SK-N-SH treated with all-trans-retinoic acid at 6 μM for 48 hours (cell line): ENCODE measurements at regions not wholly inside any gene's neighbourhood (a gene's known extent, or its start where the extent isn't known, plus 50 kb on each side); places are given as distances from the start of the nearest gene placed in this dataset.

Source experiments
- ATAC-seq: fragments of 200-7000 bp; cut with Tn5 transposase; 3 replicates; pipeline ENCODE4 v1.9.1; 2020; ENCODE audit warnings: mild to moderate bottlenecking, moderate library complexity
- ARNTL ChIP-seq: fragments of 450-650 bp; formaldehyde crosslinking; IDR thresholded peaks from 2 replicates; pipeline ENCODE4 v1.5.0; 2020; ENCODE audit warnings: low read depth, mild to moderate bottlenecking, moderate library complexity, borderline replicate concordance
- BACH2 ChIP-seq: fragments of 250-450 bp; sonication (Bioruptor Pico); IDR thresholded peaks from 2 replicates; pipeline ENCODE4 v1.9.0; 2021; ENCODE audit warnings: mild to moderate bottlenecking, borderline replicate concordance
- CSDC2 ChIP-seq: fragments of 250-450 bp; sonication (Bioruptor Pico); IDR thresholded peaks from 2 replicates; pipeline ENCODE4 v1.5.0; 2020; ENCODE audit warnings: mild to moderate bottlenecking, moderate library complexity
- ESRRG ChIP-seq: fragments of 250-450 bp; sonication (Bioruptor Pico); IDR thresholded peaks from 2 replicates; pipeline ENCODE4 v1.6.1; 2021; ENCODE audit warnings: mild to moderate bottlenecking
- GLIS3 ChIP-seq: fragments of 250-450 bp; sonication (Bioruptor Pico); IDR thresholded peaks from 2 replicates; pipeline ENCODE4 v1.5.0; 2020; ENCODE audit warnings: mild to moderate bottlenecking, moderate library complexity
- ISL1 ChIP-seq: fragments of 250-450 bp; sonication (Bioruptor Pico); IDR thresholded peaks from 2 replicates; pipeline ENCODE4 v2.1.2; 2022; ENCODE audit warnings: mild to moderate bottlenecking, moderate library complexity
- OSR1 ChIP-seq: fragments of 250-450 bp; sonication (Bioruptor Pico); IDR thresholded peaks from 2 replicates; pipeline ENCODE4 v1.8.0; 2022; ENCODE audit warnings: moderate library complexity, mild to moderate bottlenecking, inconsistent platforms
- PPARA ChIP-seq: fragments of 250-450 bp; sonication (Bioruptor Pico); IDR thresholded peaks from 2 replicates; pipeline ENCODE4 v1.5.0; 2020; ENCODE audit warnings: mild to moderate bottlenecking, borderline replicate concordance
- SNAI2 ChIP-seq: fragments of 250-450 bp; sonication (Bioruptor Pico); IDR thresholded peaks from 2 replicates; pipeline ENCODE4 v1.5.0; 2020; ENCODE audit warnings: mild to moderate bottlenecking, moderate library complexity
- TCF4 ChIP-seq: fragments of 250-450 bp; sonication (Bioruptor Pico); IDR thresholded peaks from 2 replicates; pipeline ENCODE4 v1.8.0; 2021; ENCODE audit warnings: mild to moderate bottlenecking, moderate library complexity, borderline replicate concordance
- TOX ChIP-seq: fragments of 250-450 bp; sonication (Bioruptor Pico); IDR thresholded peaks from 2 replicates; pipeline ENCODE4 v1.8.0; 2021; ENCODE audit warnings: mild to moderate bottlenecking, moderate library complexity, borderline replicate concordance
- ZC3H10 ChIP-seq: fragments of 250-450 bp; sonication (Bioruptor Pico); IDR thresholded peaks from 2 replicates; pipeline ENCODE4 v1.5.1; 2021; ENCODE audit warnings: mild to moderate bottlenecking, moderate library complexity
- ZFP3 ChIP-seq: fragments of 250-450 bp; sonication (Bioruptor Pico); IDR thresholded peaks from 2 replicates; pipeline ENCODE4 v1.5.0; 2020; ENCODE audit warnings: mild to moderate bottlenecking, moderate library complexity
- ZFP30 ChIP-seq: fragments of 450-650 bp; formaldehyde crosslinking; IDR thresholded peaks from 2 replicates; pipeline ENCODE4 v1.5.0; 2022; ENCODE audit warnings: mild to moderate bottlenecking, moderate library complexity
- ZNF565 ChIP-seq: fragments of 450-650 bp; formaldehyde crosslinking; conservative IDR thresholded peaks from 2 replicates; pipeline ENCODE4 v1.5.0; 2020; ENCODE audit warnings: low read depth, mild to moderate bottlenecking, moderate library complexity
- ZNF70 ChIP-seq: fragments of 450-650 bp; formaldehyde crosslinking; IDR thresholded peaks from 2 replicates; pipeline ENCODE4 v1.5.0; 2020; ENCODE audit warnings: mild to moderate bottlenecking, moderate library complexity
- ZNF8 ChIP-seq: fragments of 450-650 bp; formaldehyde crosslinking; IDR thresholded peaks from 2 replicates; pipeline ENCODE4 v1.5.0; 2020; ENCODE audit warnings: mild to moderate bottlenecking, moderate library complexity
- TF ChIP-seq, protein P1 (sequence below): fragments of 250-450 bp; sonication (Bioruptor Pico); IDR thresholded peaks from 2 replicates; pipeline ENCODE4 v1.5.1; 2020; ENCODE audit warnings: low read depth, mild to moderate bottlenecking, moderate library complexity
- TF ChIP-seq, protein P2 (sequence below): fragments of 250-450 bp; sonication (Bioruptor Pico); IDR thresholded peaks from 2 replicates; pipeline ENCODE4 v1.8.0; 2020; ENCODE audit warnings: mild to moderate bottlenecking, moderate library complexity, borderline replicate concordance
- TF ChIP-seq, protein P3 (sequence below): fragments of 250-450 bp; sonication (Bioruptor Pico); IDR thresholded peaks from 2 replicates; pipeline ENCODE4 v1.5.1; 2021; ENCODE audit warnings: mild to moderate bottlenecking, moderate library complexity
- TF ChIP-seq, protein P4 (sequence below): fragments of 250-450 bp; sonication (Bioruptor Pico); IDR thresholded peaks from 2 replicates; pipeline ENCODE4 v1.8.0; 2021; ENCODE audit warnings: low read depth, mild to moderate bottlenecking, moderate library complexity, borderline replicate concordance

DNA sequence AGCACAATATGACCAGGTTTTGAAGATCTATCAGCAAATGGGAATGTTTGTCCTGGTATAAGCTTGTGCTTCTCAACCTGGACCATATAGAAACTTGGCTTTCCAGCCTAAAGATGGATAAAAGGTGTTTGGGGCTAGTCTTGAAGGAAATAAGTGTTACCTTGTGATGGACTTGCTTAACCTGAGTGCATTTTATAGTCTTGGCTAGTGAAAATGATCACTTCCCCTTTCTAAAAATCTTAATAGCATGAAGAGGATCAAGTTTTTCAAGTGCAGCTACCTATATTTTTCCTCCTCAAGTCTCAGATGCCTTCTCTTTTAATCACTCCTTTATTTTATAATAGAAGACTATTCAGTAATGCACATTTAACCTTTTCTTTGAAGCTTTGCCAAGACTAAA lies 919.8 kb upstream of the SLITRK1 start:
- TF ChIP-seq CSDC2 (no peak), ZNF8 (CRISPR knock-in tag) (no peak), OSR1 (no peak), ZC3H10 (no peak), ZFP3 (no peak)
- ATAC-seq, result no peak

DNA sequence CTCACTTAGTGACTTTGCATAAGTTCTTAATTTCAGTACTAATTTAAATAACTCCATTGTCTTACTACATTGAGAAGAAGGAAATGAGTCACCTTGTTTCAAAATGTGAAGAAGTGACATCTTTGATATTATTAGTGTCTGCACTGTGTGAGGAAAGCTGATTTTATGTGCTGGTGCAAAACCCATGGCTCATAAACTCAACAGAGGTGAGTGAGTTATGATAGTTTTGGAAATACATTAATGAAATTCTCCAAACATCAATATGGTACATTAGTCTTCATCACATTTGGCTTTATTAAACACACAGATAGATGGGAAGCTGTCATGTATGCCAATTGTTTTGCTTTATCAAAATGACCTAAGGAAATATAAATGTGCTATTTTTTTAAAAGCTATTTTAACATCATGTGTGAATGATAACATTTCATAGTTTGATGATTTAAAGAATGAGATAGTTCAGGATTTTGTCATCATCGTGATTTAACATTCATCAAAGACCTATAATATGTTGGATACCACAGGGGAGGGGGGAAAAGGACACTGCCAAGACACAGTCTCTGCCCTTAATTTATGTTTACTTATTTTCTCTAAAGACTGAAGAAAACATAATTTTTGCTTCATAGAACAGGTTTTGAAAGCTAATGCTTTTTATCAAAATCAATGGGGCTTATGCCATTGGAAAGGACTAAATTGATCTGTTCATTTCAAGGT lies 902.3 kb upstream of the SLITRK1 start:
- TF ChIP-seq, protein P1, sequence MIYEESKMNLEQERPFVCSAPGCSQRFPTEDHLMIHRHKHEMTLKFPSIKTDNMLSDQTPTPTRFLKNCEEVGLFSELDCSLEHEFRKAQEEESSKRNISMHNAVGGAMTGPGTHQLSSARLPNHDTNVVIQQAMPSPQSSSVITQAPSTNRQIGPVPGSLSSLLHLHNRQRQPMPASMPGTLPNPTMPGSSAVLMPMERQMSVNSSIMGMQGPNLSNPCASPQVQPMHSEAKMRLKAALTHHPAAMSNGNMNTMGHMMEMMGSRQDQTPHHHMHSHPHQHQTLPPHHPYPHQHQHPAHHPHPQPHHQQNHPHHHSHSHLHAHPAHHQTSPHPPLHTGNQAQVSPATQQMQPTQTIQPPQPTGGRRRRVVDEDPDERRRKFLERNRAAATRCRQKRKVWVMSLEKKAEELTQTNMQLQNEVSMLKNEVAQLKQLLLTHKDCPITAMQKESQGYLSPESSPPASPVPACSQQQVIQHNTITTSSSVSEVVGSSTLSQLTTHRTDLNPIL (CRISPR knock-in tag), result no peak
- TF ChIP-seq ZC3H10, result no peak
- TF ChIP-seq TCF4, result no peak
- no peak for TF ChIP-seq ESRRG (CRISPR knock-in tag)
- no peak for TF ChIP-seq ARNTL
- no peak for TF ChIP-seq TOX (CRISPR knock-in tag)
- no peak for TF ChIP-seq ISL1 (CRISPR knock-in tag)
- TF ChIP-seq OSR1, result no peak
- TF ChIP-seq GLIS3 (CRISPR knock-in tag), result no peak
- ATAC-seq, result no peak

DNA sequence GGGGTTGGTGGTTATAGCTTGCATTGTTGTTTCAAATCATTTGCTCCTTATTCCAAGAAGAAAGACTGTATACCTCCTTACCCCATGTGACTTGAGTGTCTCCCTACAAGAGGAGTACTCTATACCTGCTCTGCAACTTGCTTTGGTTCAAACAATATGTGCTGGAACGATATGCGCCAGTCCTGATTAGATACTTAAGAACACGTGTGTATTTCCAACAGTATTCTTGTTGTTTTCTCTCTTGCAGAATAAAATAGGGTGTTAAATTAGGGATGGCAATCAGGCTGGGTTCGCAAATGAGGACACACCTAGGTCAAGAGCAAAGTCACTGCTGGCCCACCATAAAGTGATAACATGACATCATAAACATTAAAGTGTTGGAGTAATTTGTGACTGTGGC lies 895.0 kb upstream of the SLITRK1 start:
- ATAC-seq, result no peak
- TF ChIP-seq, protein P2, sequence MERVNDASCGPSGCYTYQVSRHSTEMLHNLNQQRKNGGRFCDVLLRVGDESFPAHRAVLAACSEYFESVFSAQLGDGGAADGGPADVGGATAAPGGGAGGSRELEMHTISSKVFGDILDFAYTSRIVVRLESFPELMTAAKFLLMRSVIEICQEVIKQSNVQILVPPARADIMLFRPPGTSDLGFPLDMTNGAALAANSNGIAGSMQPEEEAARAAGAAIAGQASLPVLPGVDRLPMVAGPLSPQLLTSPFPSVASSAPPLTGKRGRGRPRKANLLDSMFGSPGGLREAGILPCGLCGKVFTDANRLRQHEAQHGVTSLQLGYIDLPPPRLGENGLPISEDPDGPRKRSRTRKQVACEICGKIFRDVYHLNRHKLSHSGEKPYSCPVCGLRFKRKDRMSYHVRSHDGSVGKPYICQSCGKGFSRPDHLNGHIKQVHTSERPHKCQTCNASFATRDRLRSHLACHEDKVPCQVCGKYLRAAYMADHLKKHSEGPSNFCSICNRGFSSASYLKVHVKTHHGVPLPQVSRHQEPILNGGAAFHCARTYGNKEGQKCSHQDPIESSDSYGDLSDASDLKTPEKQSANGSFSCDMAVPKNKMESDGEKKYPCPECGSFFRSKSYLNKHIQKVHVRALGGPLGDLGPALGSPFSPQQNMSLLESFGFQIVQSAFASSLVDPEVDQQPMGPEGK (CRISPR knock-in tag), result no peak
- no peak for TF ChIP-seq ARNTL
- no peak for TF ChIP-seq ZNF70
- TF ChIP-seq ZNF565, result no peak
- TF ChIP-seq OSR1, result no peak
- TF ChIP-seq, protein P1 (CRISPR knock-in tag), result no peak
- TF ChIP-seq, protein P3, sequence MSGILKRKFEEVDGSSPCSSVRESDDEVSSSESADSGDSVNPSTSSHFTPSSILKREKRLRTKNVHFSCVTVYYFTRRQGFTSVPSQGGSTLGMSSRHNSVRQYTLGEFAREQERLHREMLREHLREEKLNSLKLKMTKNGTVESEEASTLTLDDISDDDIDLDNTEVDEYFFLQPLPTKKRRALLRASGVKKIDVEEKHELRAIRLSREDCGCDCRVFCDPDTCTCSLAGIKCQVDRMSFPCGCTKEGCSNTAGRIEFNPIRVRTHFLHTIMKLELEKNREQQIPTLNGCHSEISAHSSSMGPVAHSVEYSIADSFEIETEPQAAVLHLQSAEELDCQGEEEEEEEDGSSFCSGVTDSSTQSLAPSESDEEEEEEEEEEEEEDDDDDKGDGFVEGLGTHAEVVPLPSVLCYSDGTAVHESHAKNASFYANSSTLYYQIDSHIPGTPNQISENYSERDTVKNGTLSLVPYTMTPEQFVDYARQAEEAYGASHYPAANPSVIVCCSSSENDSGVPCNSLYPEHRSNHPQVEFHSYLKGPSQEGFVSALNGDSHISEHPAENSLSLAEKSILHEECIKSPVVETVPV, result no peak
- no peak for TF ChIP-seq CSDC2
- TF ChIP-seq BACH2 (CRISPR knock-in tag), result no peak
- TF ChIP-seq ZFP3, result no peak
- TF ChIP-seq ZC3H10, result no peak
- TF ChIP-seq ESRRG (CRISPR knock-in tag), result no peak
- TF ChIP-seq ZNF8 (CRISPR knock-in tag), result no peak
- TF ChIP-seq GLIS3 (CRISPR knock-in tag), result no peak
- TF ChIP-seq TCF4, result no peak
- no peak for TF ChIP-seq SNAI2 (CRISPR knock-in tag)
- TF ChIP-seq, protein P4, sequence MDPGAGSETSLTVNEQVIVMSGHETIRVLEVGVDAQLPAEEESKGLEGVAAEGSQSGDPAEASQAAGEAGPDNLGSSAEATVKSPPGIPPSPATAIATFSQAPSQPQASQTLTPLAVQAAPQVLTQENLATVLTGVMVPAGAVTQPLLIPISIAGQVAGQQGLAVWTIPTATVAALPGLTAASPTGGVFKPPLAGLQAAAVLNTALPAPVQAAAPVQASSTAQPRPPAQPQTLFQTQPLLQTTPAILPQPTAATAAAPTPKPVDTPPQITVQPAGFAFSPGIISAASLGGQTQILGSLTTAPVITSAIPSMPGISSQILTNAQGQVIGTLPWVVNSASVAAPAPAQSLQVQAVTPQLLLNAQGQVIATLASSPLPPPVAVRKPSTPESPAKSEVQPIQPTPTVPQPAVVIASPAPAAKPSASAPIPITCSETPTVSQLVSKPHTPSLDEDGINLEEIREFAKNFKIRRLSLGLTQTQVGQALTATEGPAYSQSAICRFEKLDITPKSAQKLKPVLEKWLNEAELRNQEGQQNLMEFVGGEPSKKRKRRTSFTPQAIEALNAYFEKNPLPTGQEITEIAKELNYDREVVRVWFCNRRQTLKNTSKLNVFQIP (CRISPR knock-in tag), result no peak
- no peak for TF ChIP-seq ZFP30 (CRISPR knock-in tag)
- no peak for TF ChIP-seq ISL1 (CRISPR knock-in tag)

DNA sequence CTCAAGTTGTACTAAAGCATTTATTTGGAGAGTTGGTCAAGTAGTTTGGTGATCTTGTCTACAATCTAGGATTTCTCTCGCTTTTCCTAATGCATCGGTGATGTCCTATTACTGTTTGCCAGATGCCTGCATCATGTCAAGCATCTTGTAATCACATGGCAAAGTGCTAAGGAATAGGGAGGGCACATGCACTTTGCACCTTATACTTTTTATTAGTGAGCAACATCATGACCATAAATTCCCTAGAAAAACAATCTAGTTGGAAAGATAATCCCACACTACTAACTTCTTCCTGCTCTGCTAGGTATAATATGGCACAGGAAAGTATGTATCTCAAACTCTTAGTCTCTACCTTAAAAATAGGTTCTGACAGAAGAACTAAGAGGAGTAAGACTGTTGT lies 894.3 kb upstream of the SLITRK1 start:
- ATAC-seq, result no peak
- no peak for TF ChIP-seq PPARA
- no peak for TF ChIP-seq SNAI2 (CRISPR knock-in tag)
- no peak for TF ChIP-seq ZFP30 (CRISPR knock-in tag)
- no peak for TF ChIP-seq ISL1 (CRISPR knock-in tag)
- no peak for TF ChIP-seq CSDC2
- no peak for TF ChIP-seq TCF4
- no peak for TF ChIP-seq ZNF565
- TF ChIP-seq, protein P2 (CRISPR knock-in tag), result no peak
- TF ChIP-seq ZNF70, result no peak
- TF ChIP-seq ZC3H10, result no peak
- TF ChIP-seq OSR1, result no peak
- no peak for TF ChIP-seq ARNTL
- TF ChIP-seq, protein P1 (CRISPR knock-in tag), result no peak
- no peak for TF ChIP-seq ZFP3
